ENCODE measurements at regions not wholly inside any gene's neighbourhood (a gene's known extent, or its start where the extent isn't known, plus 50 kb on each side); places are given as distances from the start of the nearest gene placed in this dataset.
"Not testable (repeated sequence)": the region's sequence is repeated elsewhere in the genome, so short reads cannot be mapped to it uniquely, and the experiment has no call there.

- H3K27ac ChIP-seq (ENCODE audit: low read depth, low read length): not testable (repeated sequence)
Measured at GRCh38 chr5:21301205-21301604, 1313.2 kb upstream of the CDH18 start.

GRCh38 chr5:21274361-21274760 is 1286.4 kb upstream of the CDH18 start:
- H3K4me1 ChIP-seq (ENCODE audit: insufficient read depth, low read length); H3K27me3 ChIP-seq (ENCODE audit: control insufficient read depth in 1 of 2, insufficient read depth in 2 of 2, low read length in 2 of 2); H3K27ac ChIP-seq (ENCODE audit: low read depth, low read length); H3K9ac ChIP-seq (ENCODE audit: low read length); H3K36me3 ChIP-seq (ENCODE audit: insufficient read depth, low read length); H3K4me3 ChIP-seq (ENCODE audit: low read depth in 1 of 2, low read length in 2 of 2); H3K9me3 ChIP-seq (ENCODE audit: low read length): not testable (repeated sequence)

More at GRCh38 chr5:21301205-21301604, 1313.2 kb upstream of the CDH18 start:
- not testable (repeated sequence) for H3K9me3 ChIP-seq (ENCODE audit: low read length); H3K9ac ChIP-seq (ENCODE audit: low read length); H3K4me3 ChIP-seq (ENCODE audit: low read depth in 1 of 2, low read length in 2 of 2); H3K36me3 ChIP-seq (ENCODE audit: insufficient read depth, low read length); H3K27me3 ChIP-seq (ENCODE audit: control insufficient read depth in 1 of 2, insufficient read depth in 2 of 2, low read length in 2 of 2); H3K4me1 ChIP-seq (ENCODE audit: insufficient read depth, low read length)

DNA sequence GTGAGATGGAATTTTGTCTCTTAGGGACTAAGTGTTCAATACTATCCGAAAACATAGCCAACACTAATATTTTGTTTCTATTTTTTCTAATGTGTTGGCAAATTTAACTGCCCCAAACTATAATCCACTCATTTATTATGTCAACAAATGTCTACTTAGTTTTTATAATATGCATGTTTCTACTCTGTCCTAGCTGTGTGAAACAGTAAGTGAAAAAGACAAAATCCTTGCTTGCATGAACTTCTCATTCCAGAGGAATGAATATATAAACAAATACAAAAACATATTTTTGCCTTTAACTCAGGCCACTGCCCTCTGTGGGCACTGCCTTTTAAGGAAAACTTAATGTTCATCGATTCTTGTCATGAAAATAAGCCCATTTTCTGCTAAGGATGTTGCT is 1275.4 kb upstream of the CDH18 start:
- no peaks in the 10 kb centered on the region for H3K4me1 ChIP-seq (ENCODE audit: insufficient read depth, low read length)
- no peak overlapping the region for H3K9ac ChIP-seq (ENCODE audit: low read length)
- H3K27ac ChIP-seq (ENCODE audit: low read depth, low read length): no peak overlapping the region
- H3K27me3 ChIP-seq (ENCODE audit: control insufficient read depth in 1 of 2, insufficient read depth in 2 of 2, low read length in 2 of 2): no peaks in the 10 kb centered on the region
- H3K4me3 ChIP-seq (ENCODE audit: low read depth in 1 of 2, low read length in 2 of 2): no peak overlapping the region
- no peaks in the 10 kb centered on the region for H3K36me3 ChIP-seq (ENCODE audit: insufficient read depth, low read length)
- H3K9me3 ChIP-seq (ENCODE audit: low read length): no peaks in the 10 kb centered on the region

- Histone ChIP-seq H3K9ac (ENCODE audit: low read length) (no peak overlapping the region), H3K4me1 (ENCODE audit: insufficient read depth, low read length) (no peaks in the 10 kb centered on the region), H3K9me3 (ENCODE audit: low read length) (no peaks in the 10 kb centered on the region), H3K27me3 (ENCODE audit: control insufficient read depth in 1 of 2, insufficient read depth in 2 of 2, low read length in 2 of 2) (no peaks in the 10 kb centered on the region), H3K36me3 (ENCODE audit: insufficient read depth, low read length) (no peaks in the 10 kb centered on the region), H3K27ac (ENCODE audit: low read depth, low read length) (no peak overlapping the region), H3K4me3 (ENCODE audit: low read depth in 1 of 2, low read length in 2 of 2) (no peak overlapping the region)
Measured at GRCh38 chr5:21254161-21254560, 1266.2 kb upstream of the CDH18 start.

DNA sequence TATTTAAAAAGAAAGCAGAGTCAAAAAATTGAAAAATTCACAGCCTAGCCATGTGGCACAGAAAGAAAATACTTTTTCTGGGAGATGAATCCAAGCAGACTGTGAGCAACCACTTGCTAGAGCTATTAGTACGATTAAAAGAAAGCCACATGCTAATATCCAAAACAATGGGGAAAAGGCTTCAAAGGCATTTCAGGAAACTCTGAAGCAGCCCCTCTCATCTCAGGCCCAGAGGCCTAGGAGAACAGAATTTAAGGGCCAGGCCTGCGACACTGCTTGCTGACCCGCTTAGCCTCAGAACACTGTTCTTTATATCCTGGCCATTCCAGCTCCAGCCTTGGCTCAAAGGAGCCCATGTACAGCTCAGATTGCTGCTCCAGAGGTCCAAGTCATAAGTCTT is 1257.0 kb upstream of the CDH18 start:
- no peak overlapping the region for H3K4me3 ChIP-seq (ENCODE audit: low read depth in 1 of 2, low read length in 2 of 2)
- H3K9ac ChIP-seq (ENCODE audit: low read length): no peak overlapping the region
- no peaks in the 10 kb centered on the region for H3K27me3 ChIP-seq (ENCODE audit: control insufficient read depth in 1 of 2, insufficient read depth in 2 of 2, low read length in 2 of 2)
- H3K36me3 ChIP-seq (ENCODE audit: insufficient read depth, low read length): no peaks in the 10 kb centered on the region
- no peaks in the 10 kb centered on the region for H3K9me3 ChIP-seq (ENCODE audit: low read length)
- no peak overlapping the region for H3K27ac ChIP-seq (ENCODE audit: low read depth, low read length)
- H3K4me1 ChIP-seq (ENCODE audit: insufficient read depth, low read length): no peaks in the 10 kb centered on the region

- no peak overlapping the region for H3K9ac ChIP-seq (ENCODE audit: low read length)
- no peaks in the 10 kb centered on the region for H3K27me3 ChIP-seq (ENCODE audit: control insufficient read depth in 1 of 2, insufficient read depth in 2 of 2, low read length in 2 of 2)
- H3K4me3 ChIP-seq (ENCODE audit: low read depth in 1 of 2, low read length in 2 of 2): no peak overlapping the region
- no peaks in the 10 kb centered on the region for H3K36me3 ChIP-seq (ENCODE audit: insufficient read depth, low read length)
- H3K9me3 ChIP-seq (ENCODE audit: low read length): no peaks in the 10 kb centered on the region
- no peaks in the 10 kb centered on the region for H3K4me1 ChIP-seq (ENCODE audit: insufficient read depth, low read length)
- H3K27ac ChIP-seq (ENCODE audit: low read depth, low read length): no peak overlapping the region
Measured at GRCh38 chr5:21238786-21239185, 1250.8 kb upstream of the CDH18 start.

GRCh38 chr5:21237461-21237860 is 1249.5 kb upstream of the CDH18 start:
- no peaks in the 10 kb centered on the region for H3K4me1 ChIP-seq (ENCODE audit: insufficient read depth, low read length)
- H3K9ac ChIP-seq (ENCODE audit: low read length): no peak overlapping the region
- no peak overlapping the region for H3K4me3 ChIP-seq (ENCODE audit: low read depth in 1 of 2, low read length in 2 of 2)
- H3K36me3 ChIP-seq (ENCODE audit: insufficient read depth, low read length): no peaks in the 10 kb centered on the region
- no peaks in the 10 kb centered on the region for H3K27me3 ChIP-seq (ENCODE audit: control insufficient read depth in 1 of 2, insufficient read depth in 2 of 2, low read length in 2 of 2)
- H3K27ac ChIP-seq (ENCODE audit: low read depth, low read length): no peak overlapping the region
- H3K9me3 ChIP-seq (ENCODE audit: low read length): no peaks in the 10 kb centered on the region

- no peak overlapping the region for H3K9ac ChIP-seq (ENCODE audit: low read length)
- no peak overlapping the region for H3K27ac ChIP-seq (ENCODE audit: low read depth, low read length)
- no peaks in the 10 kb centered on the region for H3K27me3 ChIP-seq (ENCODE audit: control insufficient read depth in 1 of 2, insufficient read depth in 2 of 2, low read length in 2 of 2)
- H3K4me3 ChIP-seq (ENCODE audit: low read depth in 1 of 2, low read length in 2 of 2): no peak overlapping the region
- H3K4me1 ChIP-seq (ENCODE audit: insufficient read depth, low read length): no peaks in the 10 kb centered on the region
- H3K9me3 ChIP-seq (ENCODE audit: low read length): no peaks in the 10 kb centered on the region
- H3K36me3 ChIP-seq (ENCODE audit: insufficient read depth, low read length): no peaks in the 10 kb centered on the region
Measured at GRCh38 chr5:21236971-21237427, 1249.0 kb upstream of the CDH18 start.

DNA sequence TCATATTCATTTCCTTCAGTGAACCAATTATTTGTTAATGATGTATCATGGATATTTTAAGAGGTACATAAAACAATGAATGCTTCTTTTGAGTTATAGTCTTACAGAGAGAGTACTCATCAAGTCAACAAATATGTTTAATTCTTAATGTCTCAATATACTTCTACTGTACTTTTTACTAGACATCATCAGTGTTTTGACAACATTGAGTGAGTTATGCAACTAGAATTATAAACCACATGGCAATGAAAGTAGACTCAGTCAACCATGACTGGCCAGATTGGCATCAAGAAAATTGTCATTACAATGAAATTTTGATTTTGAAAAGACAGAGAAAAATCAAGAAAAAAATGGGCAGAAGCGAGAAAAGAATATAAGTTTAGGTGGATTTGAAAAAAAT is 1248.1 kb upstream of the CDH18 start:
- no peaks in the 10 kb centered on the region for H3K36me3 ChIP-seq (ENCODE audit: insufficient read depth, low read length)
- H3K27ac ChIP-seq (ENCODE audit: low read depth, low read length): no peak overlapping the region
- no peaks in the 10 kb centered on the region for H3K27me3 ChIP-seq (ENCODE audit: control insufficient read depth in 1 of 2, insufficient read depth in 2 of 2, low read length in 2 of 2)
- H3K4me3 ChIP-seq (ENCODE audit: low read depth in 1 of 2, low read length in 2 of 2): no peak overlapping the region
- H3K9ac ChIP-seq (ENCODE audit: low read length): no peak overlapping the region
- no peaks in the 10 kb centered on the region for H3K9me3 ChIP-seq (ENCODE audit: low read length)
- no peaks in the 10 kb centered on the region for H3K4me1 ChIP-seq (ENCODE audit: insufficient read depth, low read length)

- H3K9me3 ChIP-seq (ENCODE audit: low read length): no peaks in the 10 kb centered on the region
- no peak overlapping the region for H3K4me3 ChIP-seq (ENCODE audit: low read depth in 1 of 2, low read length in 2 of 2)
- H3K27ac ChIP-seq (ENCODE audit: low read depth, low read length): no peak overlapping the region
- H3K27me3 ChIP-seq (ENCODE audit: control insufficient read depth in 1 of 2, insufficient read depth in 2 of 2, low read length in 2 of 2): no peaks in the 10 kb centered on the region
- H3K4me1 ChIP-seq (ENCODE audit: insufficient read depth, low read length): no peaks in the 10 kb centered on the region
- H3K36me3 ChIP-seq (ENCODE audit: insufficient read depth, low read length): no peaks in the 10 kb centered on the region
- H3K9ac ChIP-seq (ENCODE audit: low read length): no peak overlapping the region
Measured at GRCh38 chr5:21225223-21226064, 1237.4 kb upstream of the CDH18 start.

DNA sequence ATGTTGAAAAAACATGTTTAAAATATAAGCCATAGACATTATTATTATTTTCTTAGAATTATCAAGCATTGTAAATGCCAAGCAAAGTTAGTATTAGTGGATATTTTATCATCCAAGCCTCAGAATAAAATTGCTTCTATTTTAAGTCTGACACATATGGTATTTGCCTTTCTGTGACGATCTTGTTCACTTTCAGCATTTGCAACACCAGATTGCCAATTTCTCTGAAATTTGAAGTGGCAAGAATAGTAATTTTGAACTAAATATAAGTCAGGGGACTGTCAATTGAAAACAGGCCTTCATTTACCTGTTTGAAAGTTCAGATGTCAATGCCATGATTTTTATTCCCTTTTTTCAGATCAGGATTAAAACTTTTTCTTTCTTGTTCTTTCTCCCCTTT is 1233.6 kb upstream of the CDH18 start:
- H3K4me3 ChIP-seq (ENCODE audit: low read depth in 1 of 2, low read length in 2 of 2): no peak overlapping the region
- no peak overlapping the region for H3K27ac ChIP-seq (ENCODE audit: low read depth, low read length)
- H3K9ac ChIP-seq (ENCODE audit: low read length): no peak overlapping the region
- no peaks in the 10 kb centered on the region for H3K4me1 ChIP-seq (ENCODE audit: insufficient read depth, low read length)
- H3K27me3 ChIP-seq (ENCODE audit: control insufficient read depth in 1 of 2, insufficient read depth in 2 of 2, low read length in 2 of 2): no peaks in the 10 kb centered on the region
- no peaks in the 10 kb centered on the region for H3K9me3 ChIP-seq (ENCODE audit: low read length)
- H3K36me3 ChIP-seq (ENCODE audit: insufficient read depth, low read length): no peaks in the 10 kb centered on the region

- no peaks in the 10 kb centered on the region for H3K27me3 ChIP-seq (ENCODE audit: control insufficient read depth in 1 of 2, insufficient read depth in 2 of 2, low read length in 2 of 2)
- H3K27ac ChIP-seq (ENCODE audit: low read depth, low read length): no peak overlapping the region
- no peak overlapping the region for H3K4me3 ChIP-seq (ENCODE audit: low read depth in 1 of 2, low read length in 2 of 2)
- no peaks in the 10 kb centered on the region for H3K4me1 ChIP-seq (ENCODE audit: insufficient read depth, low read length)
- H3K9ac ChIP-seq (ENCODE audit: low read length): no peak overlapping the region
- H3K9me3 ChIP-seq (ENCODE audit: low read length): no peaks in the 10 kb centered on the region
- H3K36me3 ChIP-seq (ENCODE audit: insufficient read depth, low read length): no peaks in the 10 kb centered on the region
Measured at GRCh38 chr5:21219966-21220365, 1232.0 kb upstream of the CDH18 start.
